Inflammatory macrophage treated with lipopolysaccharide for 4 hours (primary cell): ENCODE measurements at regions not wholly inside any gene's neighbourhood (a gene's known extent, or its start where the extent isn't known, plus 50 kb on each side); places are given as distances from the start of the nearest gene placed in this dataset.
"Not testable (repeated sequence)": the region's sequence is repeated elsewhere in the genome, so short reads cannot be mapped to it uniquely, and the experiment has no call there.

ENCODE experiments used
- DNase-seq: peaks from one replicate; pipeline ENCODE4 v3.0.0-alpha.2; 2020

GRCh38 chr9:29203244-29203930 is 1630.1 kb upstream of the C9orf72 start:
- DNase-seq: no peak

- DNase-seq: no peak
Observed at GRCh38 chr9:29208670-29209069, 1635.4 kb upstream of the C9orf72 start.

DNA sequence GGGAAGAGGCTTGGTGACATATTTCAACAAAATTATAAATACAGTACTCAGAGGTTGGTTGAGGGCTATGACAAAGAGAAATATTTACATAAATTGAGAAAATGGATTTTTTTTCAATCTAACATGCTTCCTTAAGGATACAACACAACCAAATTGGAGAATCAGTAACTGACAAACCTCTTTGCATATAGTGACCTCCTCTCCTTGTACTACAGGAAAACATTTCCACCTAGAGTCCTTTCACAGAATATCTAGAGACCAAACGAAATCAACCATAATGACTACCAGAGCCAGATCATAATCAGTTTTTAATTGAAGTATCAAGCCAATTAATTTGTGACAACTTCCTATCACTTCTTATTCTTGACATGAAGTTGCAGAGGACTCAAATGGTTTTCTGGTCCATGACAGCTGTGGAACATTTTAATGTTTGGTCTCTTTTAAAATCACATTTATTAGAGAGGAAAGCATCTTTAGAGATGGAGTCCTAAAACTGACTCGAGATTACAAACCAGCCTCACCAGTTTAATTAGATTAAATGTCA is 1636.5 kb upstream of the C9orf72 start:
- DNase-seq: no peak

DNA sequence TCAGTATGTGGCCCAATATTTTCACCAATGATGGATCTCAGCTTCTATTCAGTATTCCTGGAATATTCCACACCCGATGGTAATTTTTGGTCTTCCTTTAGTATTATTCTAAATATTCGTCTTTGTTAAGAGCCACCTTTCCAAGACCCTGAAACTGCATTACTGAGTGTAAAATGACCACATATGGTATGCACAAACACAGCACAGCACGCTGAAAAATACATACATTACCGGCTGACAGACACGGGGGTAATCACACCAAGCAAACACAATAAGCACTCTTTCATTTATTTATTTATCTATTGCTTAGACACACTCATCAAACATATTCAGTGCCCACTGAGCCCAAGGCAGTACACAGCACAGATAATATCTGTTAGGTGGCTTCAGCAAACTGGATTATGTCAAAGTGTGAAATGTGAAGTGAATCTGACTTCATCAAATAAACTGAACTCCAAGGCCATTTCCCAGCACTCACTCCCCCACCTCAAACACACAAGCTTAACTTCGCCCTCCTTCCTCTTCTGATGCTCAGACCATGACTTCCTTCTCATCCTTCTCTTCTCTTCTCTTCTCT is 1637.8 kb upstream of the C9orf72 start:
- no peak for DNase-seq

GRCh38 chr9:29211580-29212396 is 1638.5 kb upstream of the C9orf72 start:
- DNase-seq: peak; percentile 18

DNA sequence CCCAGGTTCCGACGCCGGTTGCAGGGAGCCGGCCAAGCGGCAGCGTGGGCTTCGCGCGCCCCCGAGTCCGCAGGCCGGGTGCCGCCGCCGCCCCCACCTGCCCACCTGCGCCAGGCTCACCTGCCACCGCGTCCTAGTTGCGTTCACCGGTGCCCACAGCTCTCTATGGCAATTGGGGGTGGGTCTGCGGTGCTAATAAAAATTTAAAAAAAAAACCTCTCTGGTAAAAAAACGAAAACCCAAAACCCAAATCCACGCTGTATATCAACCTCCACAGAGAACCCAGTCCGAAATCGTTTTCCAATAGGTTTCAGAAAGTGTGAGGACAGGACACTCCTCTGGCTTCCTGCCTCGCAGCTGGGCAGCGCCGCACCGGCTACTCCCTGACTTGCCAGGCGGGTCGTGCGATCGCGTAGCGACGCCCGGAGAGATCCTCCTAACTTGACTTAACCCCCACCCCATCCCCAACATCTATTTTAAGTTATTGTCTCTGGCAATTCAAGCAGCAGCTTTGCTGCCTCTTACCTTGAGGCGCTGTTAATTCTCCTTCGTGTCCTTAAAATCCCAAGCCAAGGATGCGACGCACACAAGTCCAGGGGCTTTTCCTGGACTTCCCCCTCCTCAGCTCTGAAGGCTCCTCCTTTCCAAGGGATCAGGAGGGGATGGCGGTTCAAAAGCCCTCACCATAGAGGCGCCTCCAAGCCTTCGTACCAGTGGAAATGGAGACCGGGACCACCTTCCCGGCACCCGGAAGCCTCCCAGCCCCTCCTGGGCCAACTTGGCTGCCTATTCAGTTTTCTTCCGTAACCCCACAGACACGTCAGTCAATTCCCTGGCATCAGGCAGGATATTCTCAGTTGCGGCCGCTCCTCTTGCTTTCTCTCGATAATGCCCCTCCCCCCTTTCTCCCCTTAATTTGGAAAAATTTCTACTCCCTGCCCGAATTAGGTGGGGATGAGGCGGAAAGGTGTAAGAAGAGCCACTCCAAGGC is 1639.4 kb upstream of the C9orf72 start:
- no peak for DNase-seq

DNA sequence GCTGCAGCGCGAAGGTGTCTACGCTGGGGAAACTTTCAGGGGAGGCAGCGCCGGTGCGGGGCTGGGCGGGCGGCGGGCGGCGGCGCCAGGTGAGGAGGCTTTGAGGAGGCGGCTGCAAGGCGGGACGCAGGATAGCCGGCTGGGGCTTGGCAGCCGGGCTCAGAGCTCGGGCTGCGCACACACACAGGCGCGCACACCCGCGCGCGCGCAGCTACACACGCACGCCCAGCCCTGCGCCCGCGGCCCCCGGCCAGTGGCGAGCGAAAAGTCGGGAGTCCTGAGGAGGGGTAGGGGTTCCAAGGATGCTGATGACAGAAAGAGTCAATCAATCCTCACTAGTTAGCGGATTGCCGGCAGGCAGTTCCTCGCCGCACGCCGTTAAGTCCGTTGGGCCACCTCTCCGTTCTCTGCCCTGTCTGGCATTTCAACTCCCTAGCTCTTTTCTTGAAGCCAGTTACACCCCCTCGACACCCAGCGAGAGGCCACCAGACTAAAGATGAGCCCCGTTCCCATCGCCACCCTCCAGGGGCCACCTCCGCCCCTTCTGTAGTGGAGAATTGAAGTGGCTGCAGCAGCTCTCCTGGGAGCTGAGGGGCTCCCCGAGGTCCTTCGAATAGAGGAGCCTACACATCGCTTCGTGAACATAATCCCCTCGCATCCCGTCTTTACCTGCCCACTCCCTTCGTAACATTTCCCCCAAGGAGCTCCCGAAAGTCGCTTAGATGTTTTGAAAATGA is 1640.3 kb upstream of the C9orf72 start, which contains the start of gene LINGO2:
Gene LINGO2 (minus strand): TSS at position 185 of the 737 bp plus-strand sequence.
- DNase-seq: no peak

GRCh38 chr9:29214154-29214689 is 1640.9 kb upstream of the C9orf72 start:
- DNase-seq: no peak

DNA sequence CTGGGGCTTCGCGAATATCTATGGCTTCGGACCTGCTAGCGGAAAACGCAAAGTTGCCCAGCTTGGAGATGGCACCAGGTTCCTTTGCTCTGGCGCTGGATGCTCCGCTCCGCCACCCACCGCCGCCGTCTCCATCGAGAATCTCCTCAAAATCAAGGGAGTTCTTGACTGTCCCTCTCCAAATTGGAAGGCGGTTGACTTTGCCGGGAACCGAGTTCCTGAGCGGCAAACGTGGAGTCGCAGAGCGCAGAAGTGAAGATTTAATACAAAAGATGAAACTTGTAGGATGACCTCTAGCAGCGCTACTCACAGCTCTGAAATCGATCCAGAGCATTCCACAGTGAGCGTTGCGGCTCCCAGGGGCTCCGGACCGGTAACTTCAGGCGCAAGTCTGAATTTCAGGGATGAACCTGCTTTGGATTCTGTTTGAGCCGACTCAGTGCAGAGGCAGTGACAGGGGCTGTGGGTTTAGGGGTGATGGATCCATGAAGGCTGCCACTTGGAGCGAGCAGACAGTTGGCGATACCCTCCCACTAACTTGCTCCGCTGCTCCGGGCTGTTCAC is 1641.5 kb upstream of the C9orf72 start:
- no peak for DNase-seq

- DNase-seq: no peak
Observed at GRCh38 chr9:29217966-29218365, 1644.7 kb upstream of the C9orf72 start.

- DNase-seq: no peak
Observed at GRCh38 chr9:29220596-29221251, 1647.4 kb upstream of the C9orf72 start.

- no peak for DNase-seq
Observed at GRCh38 chr9:29228558-29228957, 1655.3 kb upstream of the C9orf72 start.

GRCh38 chr9:29230931-29231330 is 1657.7 kb upstream of the C9orf72 start:
- DNase-seq: no peak

DNA sequence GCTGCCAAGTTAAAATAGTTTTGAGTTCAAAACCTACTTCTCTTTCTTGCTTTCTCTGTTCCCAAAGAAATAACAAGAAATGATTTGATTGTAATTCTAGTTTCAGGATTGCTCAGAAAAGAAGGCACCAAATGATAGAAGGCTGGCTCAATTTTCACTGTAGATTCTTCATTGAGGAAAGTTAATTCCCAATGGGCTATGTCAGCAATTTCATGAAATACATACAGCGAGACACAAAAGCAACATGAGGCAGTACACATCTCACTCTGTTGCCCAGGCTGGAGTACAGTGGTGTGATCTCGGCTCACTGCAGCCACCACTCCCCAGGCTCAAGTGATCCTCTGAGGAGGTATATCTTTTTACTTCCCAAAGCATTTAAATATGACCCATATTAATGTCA is 1659.9 kb upstream of the C9orf72 start:
- no peak for DNase-seq

GRCh38 chr9:29241320-29241719 is 1668.0 kb upstream of the C9orf72 start:
- no peak for DNase-seq

- DNase-seq: no peak
Observed at GRCh38 chr9:29245351-29245750, 1672.1 kb upstream of the C9orf72 start.

DNA sequence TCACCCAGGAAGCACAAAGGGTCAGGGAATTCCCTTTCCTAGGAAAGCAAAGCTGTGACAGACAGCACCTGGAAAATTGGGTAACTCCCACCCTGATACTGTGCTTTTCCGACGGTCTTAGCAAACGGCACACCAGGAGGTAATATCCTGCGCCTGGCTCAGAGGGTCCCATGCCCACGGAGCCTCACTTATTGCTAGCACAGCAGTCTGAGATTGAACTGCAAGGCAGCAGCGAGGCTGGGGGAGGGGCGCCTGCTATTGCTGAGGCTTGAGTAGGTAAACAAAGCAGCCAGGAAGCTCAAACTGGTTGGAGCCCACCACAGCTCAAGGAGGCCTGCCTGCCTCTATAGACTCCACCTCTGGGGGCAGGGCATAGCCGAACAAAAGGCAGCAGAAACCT is 1697.1 kb upstream of the C9orf72 start:
- not testable (repeated sequence) for DNase-seq

DNA sequence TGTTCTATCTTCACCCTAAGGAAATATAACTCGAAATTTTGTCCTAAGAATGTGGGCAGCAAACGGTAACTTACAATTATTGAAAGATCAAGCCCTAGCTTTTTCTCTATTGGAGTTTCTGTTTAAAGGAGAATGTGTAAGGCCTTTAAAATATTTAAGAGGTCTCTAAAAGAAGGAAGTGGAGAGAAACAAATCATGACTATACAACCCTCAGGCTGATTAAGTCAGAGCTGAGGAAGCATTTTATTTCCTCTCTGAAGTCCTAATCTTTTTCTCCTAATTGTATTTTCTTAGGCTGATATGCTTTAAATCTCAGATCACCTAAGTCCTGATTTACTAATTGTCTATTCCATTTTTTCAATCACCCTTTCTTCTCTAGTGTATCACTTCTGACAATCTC is 1708.8 kb upstream of the C9orf72 start:
- DNase-seq: peak; percentile 6

DNA sequence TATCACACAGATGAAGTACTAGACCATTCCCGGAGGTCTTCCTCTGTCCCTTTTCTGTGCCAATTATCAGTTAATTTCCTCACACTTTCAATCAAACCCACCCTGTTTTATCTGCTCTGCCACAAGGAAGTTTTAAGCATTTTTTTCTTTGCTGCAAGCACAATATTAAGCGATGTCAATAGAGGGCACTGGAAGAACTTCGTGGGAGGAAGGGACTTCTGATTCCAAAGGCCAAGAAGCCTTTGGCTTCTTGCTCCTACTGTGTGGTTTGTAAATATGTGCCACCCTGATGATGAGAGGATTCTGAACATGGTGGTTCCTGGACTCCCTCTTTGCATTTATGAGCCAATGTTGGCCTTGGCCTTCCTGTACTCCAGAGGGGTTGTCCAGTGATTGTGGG is 1712.5 kb upstream of the C9orf72 start:
- DNase-seq: no peak

DNA sequence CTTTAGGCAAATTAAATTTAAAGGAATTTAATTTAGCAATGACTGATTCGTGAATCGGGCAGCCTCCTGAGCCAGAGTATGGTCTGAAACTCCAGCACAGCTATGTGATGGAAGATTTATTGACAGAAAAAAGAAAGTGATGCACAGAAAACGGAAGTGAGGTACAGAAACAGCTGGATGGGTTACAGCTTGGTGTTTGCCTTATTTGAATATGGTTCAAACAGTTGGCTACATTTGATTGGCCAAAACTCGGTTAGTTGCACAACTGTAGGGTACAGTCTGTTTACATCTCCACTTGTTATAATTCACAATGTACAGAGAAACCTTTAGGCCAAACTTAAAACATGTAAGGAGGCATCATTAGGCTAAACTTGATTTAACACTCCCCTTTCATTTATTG is 1716.1 kb upstream of the C9orf72 start:
- no peak for DNase-seq
